ENCODE measurements at regions not wholly inside any gene's neighbourhood (a gene's known extent, or its start where the extent isn't known, plus 50 kb on each side); places are given as distances from the start of the nearest gene placed in this dataset.

DNA sequence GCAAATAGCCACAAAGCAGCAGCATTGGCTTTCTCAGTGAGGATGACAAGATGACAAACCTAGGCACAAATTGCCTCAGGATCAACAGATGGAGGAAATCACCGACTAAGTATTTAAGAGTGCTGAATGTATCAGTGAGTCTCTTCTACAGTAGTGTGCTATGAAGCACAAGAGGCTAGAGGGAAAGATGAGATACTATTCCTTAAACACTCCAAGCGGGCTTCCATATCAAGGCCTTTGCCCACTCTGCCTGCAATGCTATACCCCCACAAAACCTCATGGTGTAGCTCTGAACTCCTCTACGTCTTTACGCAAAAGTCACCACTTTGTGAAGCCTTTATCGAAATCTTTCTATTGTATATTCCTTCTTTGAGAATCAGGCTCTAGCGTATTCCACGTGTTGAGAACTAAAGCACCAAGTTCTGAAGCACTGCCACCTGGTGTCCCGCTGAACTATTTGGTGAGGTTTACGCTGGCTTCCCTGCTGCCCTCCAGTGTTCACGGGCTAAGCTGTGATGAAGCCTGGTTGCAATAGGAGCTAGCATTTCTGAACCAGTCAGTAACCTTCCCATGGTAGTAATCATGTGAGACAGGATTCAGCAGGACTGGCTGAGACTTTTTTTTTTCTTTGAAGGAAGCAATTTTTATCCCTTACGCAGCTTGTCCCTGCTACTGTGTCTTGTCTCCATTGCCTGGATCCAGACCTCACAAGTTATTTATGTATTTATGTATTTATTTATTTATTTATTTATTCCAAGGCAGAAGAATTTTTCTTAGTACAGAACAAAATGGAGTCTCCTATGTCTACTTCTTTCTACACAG is 426.5 kb upstream of the OR4E1 start:
- no peak overlapping the region for H3K4me3 ChIP-seq (ENCODE audit: low read depth, low read length)
- TF ChIP-seq, protein P1, sequence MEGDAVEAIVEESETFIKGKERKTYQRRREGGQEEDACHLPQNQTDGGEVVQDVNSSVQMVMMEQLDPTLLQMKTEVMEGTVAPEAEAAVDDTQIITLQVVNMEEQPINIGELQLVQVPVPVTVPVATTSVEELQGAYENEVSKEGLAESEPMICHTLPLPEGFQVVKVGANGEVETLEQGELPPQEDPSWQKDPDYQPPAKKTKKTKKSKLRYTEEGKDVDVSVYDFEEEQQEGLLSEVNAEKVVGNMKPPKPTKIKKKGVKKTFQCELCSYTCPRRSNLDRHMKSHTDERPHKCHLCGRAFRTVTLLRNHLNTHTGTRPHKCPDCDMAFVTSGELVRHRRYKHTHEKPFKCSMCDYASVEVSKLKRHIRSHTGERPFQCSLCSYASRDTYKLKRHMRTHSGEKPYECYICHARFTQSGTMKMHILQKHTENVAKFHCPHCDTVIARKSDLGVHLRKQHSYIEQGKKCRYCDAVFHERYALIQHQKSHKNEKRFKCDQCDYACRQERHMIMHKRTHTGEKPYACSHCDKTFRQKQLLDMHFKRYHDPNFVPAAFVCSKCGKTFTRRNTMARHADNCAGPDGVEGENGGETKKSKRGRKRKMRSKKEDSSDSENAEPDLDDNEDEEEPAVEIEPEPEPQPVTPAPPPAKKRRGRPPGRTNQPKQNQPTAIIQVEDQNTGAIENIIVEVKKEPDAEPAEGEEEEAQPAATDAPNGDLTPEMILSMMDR (IDR thresholded peaks at IDR 0.05; ENCODE audit: low read depth, low read length): peak; percentile 42
- DNase-seq: peak; percentile 29
- H3K36me3 ChIP-seq: no peaks in the 10 kb centered on the region
- H3K27me3 ChIP-seq (ENCODE audit: insufficient read depth, low read depth, severe bottlenecking): peaks cover 55% of the 10 kb centered on the region
- no peaks in the 10 kb centered on the region for H3K9me3 ChIP-seq (ENCODE audit: severe bottlenecking)
- H3K27ac ChIP-seq: no peak overlapping the region

DNA sequence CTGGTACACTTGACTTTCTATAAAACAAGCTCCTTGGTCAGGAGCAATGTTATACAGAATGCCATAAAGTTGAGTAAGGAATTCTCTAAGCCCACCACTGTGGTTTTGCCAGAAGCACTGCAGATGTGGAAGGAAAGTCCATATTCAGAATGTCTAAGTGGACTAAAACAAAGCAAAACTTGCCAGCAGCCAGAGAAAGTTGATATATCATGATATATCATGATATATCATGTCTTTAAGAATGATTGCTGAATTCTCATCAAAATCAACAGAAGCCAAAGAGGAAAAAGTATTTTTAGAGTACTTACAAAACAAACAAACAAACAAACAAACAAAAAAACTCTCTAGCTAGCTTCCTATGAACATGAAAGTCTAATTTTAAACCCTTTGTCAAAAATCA is 424.8 kb upstream of the OR4E1 start:
- peaks cover 47% of the 10 kb centered on the region for H3K27me3 ChIP-seq (ENCODE audit: insufficient read depth, low read depth, severe bottlenecking)
- no peaks in the 10 kb centered on the region for H3K36me3 ChIP-seq
- H3K27ac ChIP-seq: no peak overlapping the region
- H3K4me3 ChIP-seq (ENCODE audit: low read depth, low read length): no peak overlapping the region
- no peaks in the 10 kb centered on the region for H3K9me3 ChIP-seq (ENCODE audit: severe bottlenecking)
- no peak for DNase-seq
- TF ChIP-seq, protein P1 (IDR thresholded peaks at IDR 0.05; ENCODE audit: low read depth, low read length): no peak

DNA sequence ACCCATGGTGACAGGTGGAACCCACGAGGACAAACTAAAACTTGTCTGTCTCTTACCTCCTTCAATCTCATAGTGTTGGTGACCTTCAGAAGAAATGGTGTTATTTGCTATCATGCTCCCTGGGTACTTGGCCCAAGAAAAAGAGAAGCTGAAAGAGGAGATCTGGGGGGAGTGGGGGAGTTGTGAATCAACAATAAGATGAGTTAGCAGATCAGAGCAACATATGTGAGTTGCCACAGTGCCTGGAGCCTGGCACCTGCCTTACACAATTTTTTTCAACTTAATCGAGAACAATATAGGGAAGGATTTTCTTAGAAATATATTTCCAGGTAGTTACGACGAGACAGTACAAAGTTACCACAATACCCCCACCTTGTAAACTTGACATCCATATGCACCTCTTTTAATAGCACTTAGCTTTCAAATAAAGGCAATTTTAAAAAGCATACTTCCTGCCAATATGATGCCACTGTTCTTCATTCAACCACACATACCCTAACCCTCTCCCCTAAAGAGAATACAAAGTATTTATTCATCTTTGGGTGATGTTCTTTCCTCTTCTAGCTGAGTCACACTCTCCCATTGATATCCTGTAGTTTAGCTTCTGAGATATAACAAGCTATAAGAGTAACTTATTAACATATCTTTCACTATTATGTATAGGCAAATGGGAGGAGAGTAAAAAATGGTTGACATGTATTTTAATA is 424.1 kb upstream of the OR4E1 start:
- H3K36me3 ChIP-seq: no peaks in the 10 kb centered on the region
- H3K27ac ChIP-seq: no peak overlapping the region
- H3K27me3 ChIP-seq (ENCODE audit: insufficient read depth, low read depth, severe bottlenecking): peaks cover 49% of the 10 kb centered on the region
- no peak overlapping the region for H3K4me3 ChIP-seq (ENCODE audit: low read depth, low read length)
- no peaks in the 10 kb centered on the region for H3K9me3 ChIP-seq (ENCODE audit: severe bottlenecking)
- TF ChIP-seq, protein P1 (IDR thresholded peaks at IDR 0.05; ENCODE audit: low read depth, low read length): no peak
- DNase-seq: no peak

DNA sequence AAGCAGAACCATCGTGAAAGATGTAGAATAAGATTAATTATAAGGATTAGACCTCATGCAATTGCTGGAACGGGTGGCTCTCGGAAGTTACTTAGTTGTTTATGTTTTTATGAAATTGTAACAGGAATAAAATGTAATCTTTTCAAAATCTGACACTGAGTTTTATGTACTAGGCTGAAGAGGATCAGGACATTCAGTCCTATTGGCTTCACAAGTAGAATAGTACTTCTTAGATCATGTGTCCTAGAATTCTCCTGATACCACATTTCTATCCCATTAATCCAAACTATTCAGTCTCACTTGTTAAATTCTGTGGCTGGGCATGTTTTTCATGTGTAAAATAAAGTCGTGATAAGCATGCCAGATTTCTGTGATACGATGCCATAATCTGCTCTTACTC is 423.5 kb upstream of the OR4E1 start:
- no peak overlapping the region for H3K27ac ChIP-seq
- no peak for DNase-seq
- H3K9me3 ChIP-seq (ENCODE audit: severe bottlenecking): no peaks in the 10 kb centered on the region
- H3K36me3 ChIP-seq: no peaks in the 10 kb centered on the region
- peaks cover 47% of the 10 kb centered on the region for H3K27me3 ChIP-seq (ENCODE audit: insufficient read depth, low read depth, severe bottlenecking)
- H3K4me3 ChIP-seq (ENCODE audit: low read depth, low read length): no peak overlapping the region
- TF ChIP-seq, protein P1 (IDR thresholded peaks at IDR 0.05; ENCODE audit: low read depth, low read length): no peak

DNA sequence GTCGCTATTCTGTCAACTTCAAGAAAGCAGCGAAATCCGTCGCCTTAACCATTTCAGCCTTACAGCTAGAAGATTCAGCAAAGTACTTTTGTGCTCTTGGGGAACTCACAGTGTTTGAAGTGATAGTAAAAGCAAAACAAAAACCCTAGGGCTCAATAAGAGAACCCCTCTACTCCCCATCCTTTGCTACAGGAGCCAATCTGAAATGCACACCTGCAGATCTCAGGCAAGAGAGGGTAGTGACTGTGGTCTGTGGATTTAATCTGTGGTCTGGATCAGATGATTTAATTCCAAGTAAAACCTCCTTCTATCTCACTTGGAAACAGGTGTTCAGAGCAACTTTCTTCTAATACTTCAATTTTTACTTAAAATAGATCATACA is 422.9 kb upstream of the OR4E1 start:
- no peak for DNase-seq
- Histone ChIP-seq H3K9me3 (ENCODE audit: severe bottlenecking) (no peaks in the 10 kb centered on the region), H3K27ac (no peak overlapping the region), H3K36me3 (no peaks in the 10 kb centered on the region), H3K4me3 (ENCODE audit: low read depth, low read length) (no peak overlapping the region), H3K27me3 (ENCODE audit: insufficient read depth, low read depth, severe bottlenecking) (peaks cover 47% of the 10 kb centered on the region)
- TF ChIP-seq, protein P1 (IDR thresholded peaks at IDR 0.05; ENCODE audit: low read depth, low read length): no peak
